GM12864 (cell line): ENCODE measurements at regions not wholly inside any gene's neighbourhood (a gene's known extent, or its start where the extent isn't known, plus 50 kb on each side); places are given as distances from the start of the nearest gene placed in this dataset.

Experiments
- DNase-seq: peaks from one replicate; pipeline ENCODE4 v3.0.0-alpha.2; 2011; ENCODE audit warnings: low read depth
- H3K4me3 ChIP-seq: 2 replicates; pipeline ENCODE4 v1.5.1; 2011; ENCODE audit warnings: mild to moderate bottlenecking, low read depth, low read length, control low read depth
- CTCF ChIP-seq: IDR thresholded peaks from 2 replicates; pipeline ENCODE4 v1.5.1; 2011; ENCODE audit warnings: low read depth, mild to moderate bottlenecking, moderate library complexity, low read length, control low read depth, inconsistent platforms; ENCODE audit errors: missing control alignments

GRCh38 chr12:91561301-91561957 is 378.8 kb upstream of the DCN start:
- TF ChIP-seq CTCF, result no peak
- H3K4me3 ChIP-seq, result no peak overlapping the region
- DNase-seq, result no peak

- no peak for DNase-seq
- no peak for TF ChIP-seq CTCF
- no peak overlapping the region for H3K4me3 ChIP-seq
These were observed 374.3 kb upstream of the DCN start for GRCh38 chr12:91556909-91557308.

GRCh38 chr12:91555436-91556415 is 373.1 kb upstream of the DCN start:
- TF ChIP-seq CTCF, result no peak
- no peak for DNase-seq
- H3K4me3 ChIP-seq, result no peak overlapping the region

GRCh38 chr12:91551927-91552326 is 369.3 kb upstream of the DCN start:
- no peak for TF ChIP-seq CTCF
- no peak for DNase-seq
- no peak overlapping the region for H3K4me3 ChIP-seq

GRCh38 chr12:91551242-91551641 is 368.6 kb upstream of the DCN start:
- no peak for TF ChIP-seq CTCF
- no peak for DNase-seq
- no peak overlapping the region for H3K4me3 ChIP-seq

GRCh38 chr12:91542666-91543065 is 360.0 kb upstream of the DCN start:
- no peak for TF ChIP-seq CTCF
- H3K4me3 ChIP-seq, result no peak overlapping the region
- DNase-seq, result no peak
